Urothelium cell line (cell line): ENCODE measurements at regions not wholly inside any gene's neighbourhood (a gene's known extent, or its start where the extent isn't known, plus 50 kb on each side); places are given as distances from the start of the nearest gene placed in this dataset.
"Not testable (repeated sequence)": the region's sequence is repeated elsewhere in the genome, so short reads cannot be mapped to it uniquely, and the experiment has no call there.

Experiments
- DNase-seq: peaks from one replicate; pipeline ENCODE4 v3.0.0; 2011; ENCODE audit warnings: low spot score, mixed read lengths
- FAIRE-seq: peaks from 2 replicates; lab custom pipeline; 2011; peaks lifted over from hg19 to GRCh38; lab: Jason Lieb, UNC

GRCh38 chr13:37179645-37180044, 74.2 kb upstream of the CSNK1A1L start:
- FAIRE-seq = no peak
- no peak for DNase-seq

- DNase-seq (no peak), FAIRE-seq (no peak)
Observed at GRCh38 chr13:37177125-37177524, 71.7 kb upstream of the CSNK1A1L start.

GRCh38 chr13:37175996-37176395, 70.5 kb upstream of the CSNK1A1L start:
- FAIRE-seq (no peak), DNase-seq (no peak)

- DNase-seq (no peak), FAIRE-seq (no peak)
Observed at GRCh38 chr13:37173214-37173613, 67.8 kb upstream of the CSNK1A1L start.

- FAIRE-seq, DNase-seq: not testable (repeated sequence)
Observed at GRCh38 chr13:37172226-37172625, 66.8 kb upstream of the CSNK1A1L start.

- FAIRE-seq (no peak), DNase-seq (no peak)
Observed at GRCh38 chr13:37168926-37169325, 63.5 kb upstream of the CSNK1A1L start.

GRCh38 chr13:37168151-37168550, 62.7 kb upstream of the CSNK1A1L start:
- FAIRE-seq (no peak), DNase-seq (no peak)

- FAIRE-seq (no peak), DNase-seq (no peak)
Observed at GRCh38 chr13:37164635-37165034, 59.2 kb upstream of the CSNK1A1L start.

- FAIRE-seq (no peak), DNase-seq (no peak)
Observed at GRCh38 chr13:37163641-37164265, 58.3 kb upstream of the CSNK1A1L start.

- FAIRE-seq = no peak
Observed at GRCh38 chr13:37158481-37158880, 53.0 kb upstream of the CSNK1A1L start.

GRCh38 chr13:37155613-37156097, 50.2 kb upstream of the CSNK1A1L start:
- not testable (repeated sequence) for FAIRE-seq

More at GRCh38 chr13:37158481-37158880, 53.0 kb upstream of the CSNK1A1L start:
- no peak for DNase-seq

More at GRCh38 chr13:37155613-37156097, 50.2 kb upstream of the CSNK1A1L start:
- not testable (repeated sequence) for DNase-seq
